Spleen (tissue), 7 donors: ENCODE measurements at regions not wholly inside any gene's neighbourhood (a gene's known extent, or its start where the extent isn't known, plus 50 kb on each side); places are given as distances from the start of the nearest gene placed in this dataset.

Source experiments
- CTCF ChIP-seq, 11 experiments: fragments of 200-600 bp in 7 of 11; fragments of 450-650 bp in 4 of 11; sonication (generic) in 4 of 11; IDR thresholded peaks in 8 of 11; conservative IDR thresholded peaks in 3 of 11; 1 replicate in 7 of 11; 2 replicates in 4 of 11; pipeline versions ENCODE4 v1.4.0 to v1.8.0; 2016 to 2021; ENCODE audit warnings: antibody characterized with exemption in 11 of 11, inconsistent platforms in 4 of 11, mild to moderate bottlenecking in 1 of 11
- POLR2AphosphoS5 ChIP-seq, 3 donors: sonication (generic); formaldehyde crosslinking; IDR thresholded peaks; one replicate each; pipeline ENCODE4 v1.5.1; 2017; ENCODE audit warnings: antibody characterized with exemption in 3 of 3
- donor health status: DM: no; HTN: no; CAD: no; lungs with moderate emphysema.
- donor health status: DM: no; HTN: no; CAD: no.
- donor health status: DM: no; HTN: no; CAD: no.

GRCh38 chr3:124373524-124373923 lies 356.7 kb upstream of the UMPS start:
- TF ChIP-seq POLR2AphosphoS5 (IDR thresholded peaks at IDR 0.05) (no peak), CTCF (IDR thresholded peaks at IDR 0.05 in 8 of 11, conservative IDR thresholded peaks at IDR 0.05 in 3 of 11) (no peak)
